Loucy (cell line): ENCODE measurements at regions not wholly inside any gene's neighbourhood (a gene's known extent, or its start where the extent isn't known, plus 50 kb on each side); places are given as distances from the start of the nearest gene placed in this dataset.

ENCODE experiments used
- EZH2phosphoT487 ChIP-seq: fragments of 200-600 bp; IDR thresholded peaks from 2 replicates; pipeline ENCODE4 v1.6.1; 2018; ENCODE audit warnings: antibody characterized with exemption, mild to moderate bottlenecking, moderate library complexity, borderline replicate concordance
- TF ChIP-seq, protein P1 (sequence below): fragments of 200-600 bp; sonication (generic); conservative IDR thresholded peaks from 2 replicates; pipeline ENCODE4 v1.5.1; 2014; ENCODE audit warnings: mild to moderate bottlenecking, antibody characterized with exemption, low read length

GRCh38 chr9:89998633-89999032, 393.8 kb downstream of the GADD45G start:
- TF ChIP-seq, protein P1, sequence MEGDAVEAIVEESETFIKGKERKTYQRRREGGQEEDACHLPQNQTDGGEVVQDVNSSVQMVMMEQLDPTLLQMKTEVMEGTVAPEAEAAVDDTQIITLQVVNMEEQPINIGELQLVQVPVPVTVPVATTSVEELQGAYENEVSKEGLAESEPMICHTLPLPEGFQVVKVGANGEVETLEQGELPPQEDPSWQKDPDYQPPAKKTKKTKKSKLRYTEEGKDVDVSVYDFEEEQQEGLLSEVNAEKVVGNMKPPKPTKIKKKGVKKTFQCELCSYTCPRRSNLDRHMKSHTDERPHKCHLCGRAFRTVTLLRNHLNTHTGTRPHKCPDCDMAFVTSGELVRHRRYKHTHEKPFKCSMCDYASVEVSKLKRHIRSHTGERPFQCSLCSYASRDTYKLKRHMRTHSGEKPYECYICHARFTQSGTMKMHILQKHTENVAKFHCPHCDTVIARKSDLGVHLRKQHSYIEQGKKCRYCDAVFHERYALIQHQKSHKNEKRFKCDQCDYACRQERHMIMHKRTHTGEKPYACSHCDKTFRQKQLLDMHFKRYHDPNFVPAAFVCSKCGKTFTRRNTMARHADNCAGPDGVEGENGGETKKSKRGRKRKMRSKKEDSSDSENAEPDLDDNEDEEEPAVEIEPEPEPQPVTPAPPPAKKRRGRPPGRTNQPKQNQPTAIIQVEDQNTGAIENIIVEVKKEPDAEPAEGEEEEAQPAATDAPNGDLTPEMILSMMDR: no peak
- no peak for TF ChIP-seq EZH2phosphoT487
